GM23338 (cell line): ENCODE measurements at regions not wholly inside any gene's neighbourhood (a gene's known extent, or its start where the extent isn't known, plus 50 kb on each side); places are given as distances from the start of the nearest gene placed in this dataset.

ENCODE experiments used
- CREB1 ChIP-seq: fragments of 250-450 bp; sonication (Bioruptor Pico); IDR thresholded peaks from 2 replicates; pipeline ENCODE4 v1.5.0; 2020; ENCODE audit warnings: low read depth, mild to moderate bottlenecking, moderate library complexity
- EZH2 ChIP-seq: fragments of 200-600 bp; sonication (generic); IDR thresholded peaks from one replicate; pipeline ENCODE4 v1.8.0; 2017; ENCODE audit warnings: antibody characterized with exemption, mild to moderate bottlenecking, low read depth; ENCODE audit not compliant: unreplicated experiment
- EZH2phosphoT487 ChIP-seq: fragments of 200-600 bp; sonication (generic); IDR thresholded peaks from one replicate; pipeline ENCODE4 v1.8.1; 2018; ENCODE audit warnings: antibody characterized with exemption; ENCODE audit not compliant: unreplicated experiment
- JUNB ChIP-seq: IDR thresholded peaks from one replicate; pipeline ENCODE4 v1.6.1; 2016; ENCODE audit warnings: antibody characterized with exemption; ENCODE audit not compliant: unreplicated experiment
- NANOG ChIP-seq: IDR thresholded peaks from 2 replicates; pipeline ENCODE4 v1.6.1; 2016; ENCODE audit warnings: antibody characterized with exemption, borderline replicate concordance
- POLR2AphosphoS5 ChIP-seq: IDR thresholded peaks from 2 replicates; pipeline ENCODE4 v1.6.1; 2016; ENCODE audit warnings: antibody characterized with exemption, low read depth
- ZNF114 ChIP-seq: fragments of 250-450 bp; sonication (Bioruptor Pico); IDR thresholded peaks from 2 replicates; pipeline ENCODE4 v1.5.0; 2020; ENCODE audit warnings: mild to moderate bottlenecking, moderate library complexity
- ZNF331 ChIP-seq: fragments of 250-450 bp; sonication (Bioruptor Pico); IDR thresholded peaks from 2 replicates; pipeline ENCODE4 v1.5.0; 2020; ENCODE audit warnings: low read depth, mild to moderate bottlenecking, moderate library complexity
- TF ChIP-seq, protein P1 (sequence below), 2 experiments: fragments of 200-600 bp in 1 of 2; sonication (generic) in 1 of 2; conservative IDR thresholded peaks; 2 replicates each; pipeline versions ENCODE4 v1.5.1 to v1.6.1; 2016 to 2017; ENCODE audit warnings: antibody characterized with exemption in 2 of 2, low read depth in 2 of 2, mild to moderate bottlenecking in 2 of 2, moderate library complexity in 1 of 2
- TF ChIP-seq, protein P2 (sequence below): IDR thresholded peaks from one replicate; pipeline ENCODE4 v1.6.1; 2018; ENCODE audit warnings: antibody characterized with exemption; ENCODE audit not compliant: unreplicated experiment
- TF ChIP-seq, protein P3 (sequence below): fragments of 250-450 bp; sonication (Bioruptor Pico); IDR thresholded peaks from 2 replicates; pipeline ENCODE4 v1.5.0; 2020; ENCODE audit warnings: mild to moderate bottlenecking, moderate library complexity
- TF ChIP-seq, protein P4 (sequence below): IDR thresholded peaks from 2 replicates; pipeline ENCODE4 v1.6.1; 2016; ENCODE audit warnings: antibody characterized with exemption

DNA sequence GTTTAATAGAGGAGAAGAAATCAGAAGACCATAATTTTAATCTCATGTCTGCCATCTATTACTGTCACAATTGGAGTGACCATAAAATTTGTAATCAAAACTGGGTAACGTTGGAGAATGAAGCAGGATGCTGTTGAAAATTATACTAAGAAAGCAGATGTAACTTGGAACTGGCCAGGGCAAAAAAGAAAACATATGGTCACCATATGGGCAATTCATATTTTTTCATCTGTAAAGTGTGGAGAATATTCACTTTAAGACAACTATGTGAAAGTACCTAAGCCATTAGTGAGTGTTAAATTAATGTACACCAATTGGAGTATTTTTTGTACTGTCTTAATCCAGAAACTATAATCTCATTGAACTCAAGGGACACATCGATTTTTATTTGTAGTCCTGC, 1008.0 kb downstream of the GLUD2 start:
- TF ChIP-seq, protein P1, sequence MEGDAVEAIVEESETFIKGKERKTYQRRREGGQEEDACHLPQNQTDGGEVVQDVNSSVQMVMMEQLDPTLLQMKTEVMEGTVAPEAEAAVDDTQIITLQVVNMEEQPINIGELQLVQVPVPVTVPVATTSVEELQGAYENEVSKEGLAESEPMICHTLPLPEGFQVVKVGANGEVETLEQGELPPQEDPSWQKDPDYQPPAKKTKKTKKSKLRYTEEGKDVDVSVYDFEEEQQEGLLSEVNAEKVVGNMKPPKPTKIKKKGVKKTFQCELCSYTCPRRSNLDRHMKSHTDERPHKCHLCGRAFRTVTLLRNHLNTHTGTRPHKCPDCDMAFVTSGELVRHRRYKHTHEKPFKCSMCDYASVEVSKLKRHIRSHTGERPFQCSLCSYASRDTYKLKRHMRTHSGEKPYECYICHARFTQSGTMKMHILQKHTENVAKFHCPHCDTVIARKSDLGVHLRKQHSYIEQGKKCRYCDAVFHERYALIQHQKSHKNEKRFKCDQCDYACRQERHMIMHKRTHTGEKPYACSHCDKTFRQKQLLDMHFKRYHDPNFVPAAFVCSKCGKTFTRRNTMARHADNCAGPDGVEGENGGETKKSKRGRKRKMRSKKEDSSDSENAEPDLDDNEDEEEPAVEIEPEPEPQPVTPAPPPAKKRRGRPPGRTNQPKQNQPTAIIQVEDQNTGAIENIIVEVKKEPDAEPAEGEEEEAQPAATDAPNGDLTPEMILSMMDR (conservative IDR thresholded peaks at IDR 0.05; ENCODE audit: low read depth in 2 of 2): no peak
- TF ChIP-seq POLR2AphosphoS5: no peak
- no peak for TF ChIP-seq EZH2
- no peak for TF ChIP-seq NANOG
- TF ChIP-seq JUNB: no peak
- no peak for TF ChIP-seq EZH2phosphoT487
- TF ChIP-seq, protein P2, sequence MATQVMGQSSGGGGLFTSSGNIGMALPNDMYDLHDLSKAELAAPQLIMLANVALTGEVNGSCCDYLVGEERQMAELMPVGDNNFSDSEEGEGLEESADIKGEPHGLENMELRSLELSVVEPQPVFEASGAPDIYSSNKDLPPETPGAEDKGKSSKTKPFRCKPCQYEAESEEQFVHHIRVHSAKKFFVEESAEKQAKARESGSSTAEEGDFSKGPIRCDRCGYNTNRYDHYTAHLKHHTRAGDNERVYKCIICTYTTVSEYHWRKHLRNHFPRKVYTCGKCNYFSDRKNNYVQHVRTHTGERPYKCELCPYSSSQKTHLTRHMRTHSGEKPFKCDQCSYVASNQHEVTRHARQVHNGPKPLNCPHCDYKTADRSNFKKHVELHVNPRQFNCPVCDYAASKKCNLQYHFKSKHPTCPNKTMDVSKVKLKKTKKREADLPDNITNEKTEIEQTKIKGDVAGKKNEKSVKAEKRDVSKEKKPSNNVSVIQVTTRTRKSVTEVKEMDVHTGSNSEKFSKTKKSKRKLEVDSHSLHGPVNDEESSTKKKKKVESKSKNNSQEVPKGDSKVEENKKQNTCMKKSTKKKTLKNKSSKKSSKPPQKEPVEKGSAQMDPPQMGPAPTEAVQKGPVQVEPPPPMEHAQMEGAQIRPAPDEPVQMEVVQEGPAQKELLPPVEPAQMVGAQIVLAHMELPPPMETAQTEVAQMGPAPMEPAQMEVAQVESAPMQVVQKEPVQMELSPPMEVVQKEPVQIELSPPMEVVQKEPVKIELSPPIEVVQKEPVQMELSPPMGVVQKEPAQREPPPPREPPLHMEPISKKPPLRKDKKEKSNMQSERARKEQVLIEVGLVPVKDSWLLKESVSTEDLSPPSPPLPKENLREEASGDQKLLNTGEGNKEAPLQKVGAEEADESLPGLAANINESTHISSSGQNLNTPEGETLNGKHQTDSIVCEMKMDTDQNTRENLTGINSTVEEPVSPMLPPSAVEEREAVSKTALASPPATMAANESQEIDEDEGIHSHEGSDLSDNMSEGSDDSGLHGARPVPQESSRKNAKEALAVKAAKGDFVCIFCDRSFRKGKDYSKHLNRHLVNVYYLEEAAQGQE: no peak
- TF ChIP-seq CREB1 (CRISPR knock-in tag): no peak
- no peak for TF ChIP-seq ZNF331 (CRISPR knock-in tag)
- TF ChIP-seq, protein P3, sequence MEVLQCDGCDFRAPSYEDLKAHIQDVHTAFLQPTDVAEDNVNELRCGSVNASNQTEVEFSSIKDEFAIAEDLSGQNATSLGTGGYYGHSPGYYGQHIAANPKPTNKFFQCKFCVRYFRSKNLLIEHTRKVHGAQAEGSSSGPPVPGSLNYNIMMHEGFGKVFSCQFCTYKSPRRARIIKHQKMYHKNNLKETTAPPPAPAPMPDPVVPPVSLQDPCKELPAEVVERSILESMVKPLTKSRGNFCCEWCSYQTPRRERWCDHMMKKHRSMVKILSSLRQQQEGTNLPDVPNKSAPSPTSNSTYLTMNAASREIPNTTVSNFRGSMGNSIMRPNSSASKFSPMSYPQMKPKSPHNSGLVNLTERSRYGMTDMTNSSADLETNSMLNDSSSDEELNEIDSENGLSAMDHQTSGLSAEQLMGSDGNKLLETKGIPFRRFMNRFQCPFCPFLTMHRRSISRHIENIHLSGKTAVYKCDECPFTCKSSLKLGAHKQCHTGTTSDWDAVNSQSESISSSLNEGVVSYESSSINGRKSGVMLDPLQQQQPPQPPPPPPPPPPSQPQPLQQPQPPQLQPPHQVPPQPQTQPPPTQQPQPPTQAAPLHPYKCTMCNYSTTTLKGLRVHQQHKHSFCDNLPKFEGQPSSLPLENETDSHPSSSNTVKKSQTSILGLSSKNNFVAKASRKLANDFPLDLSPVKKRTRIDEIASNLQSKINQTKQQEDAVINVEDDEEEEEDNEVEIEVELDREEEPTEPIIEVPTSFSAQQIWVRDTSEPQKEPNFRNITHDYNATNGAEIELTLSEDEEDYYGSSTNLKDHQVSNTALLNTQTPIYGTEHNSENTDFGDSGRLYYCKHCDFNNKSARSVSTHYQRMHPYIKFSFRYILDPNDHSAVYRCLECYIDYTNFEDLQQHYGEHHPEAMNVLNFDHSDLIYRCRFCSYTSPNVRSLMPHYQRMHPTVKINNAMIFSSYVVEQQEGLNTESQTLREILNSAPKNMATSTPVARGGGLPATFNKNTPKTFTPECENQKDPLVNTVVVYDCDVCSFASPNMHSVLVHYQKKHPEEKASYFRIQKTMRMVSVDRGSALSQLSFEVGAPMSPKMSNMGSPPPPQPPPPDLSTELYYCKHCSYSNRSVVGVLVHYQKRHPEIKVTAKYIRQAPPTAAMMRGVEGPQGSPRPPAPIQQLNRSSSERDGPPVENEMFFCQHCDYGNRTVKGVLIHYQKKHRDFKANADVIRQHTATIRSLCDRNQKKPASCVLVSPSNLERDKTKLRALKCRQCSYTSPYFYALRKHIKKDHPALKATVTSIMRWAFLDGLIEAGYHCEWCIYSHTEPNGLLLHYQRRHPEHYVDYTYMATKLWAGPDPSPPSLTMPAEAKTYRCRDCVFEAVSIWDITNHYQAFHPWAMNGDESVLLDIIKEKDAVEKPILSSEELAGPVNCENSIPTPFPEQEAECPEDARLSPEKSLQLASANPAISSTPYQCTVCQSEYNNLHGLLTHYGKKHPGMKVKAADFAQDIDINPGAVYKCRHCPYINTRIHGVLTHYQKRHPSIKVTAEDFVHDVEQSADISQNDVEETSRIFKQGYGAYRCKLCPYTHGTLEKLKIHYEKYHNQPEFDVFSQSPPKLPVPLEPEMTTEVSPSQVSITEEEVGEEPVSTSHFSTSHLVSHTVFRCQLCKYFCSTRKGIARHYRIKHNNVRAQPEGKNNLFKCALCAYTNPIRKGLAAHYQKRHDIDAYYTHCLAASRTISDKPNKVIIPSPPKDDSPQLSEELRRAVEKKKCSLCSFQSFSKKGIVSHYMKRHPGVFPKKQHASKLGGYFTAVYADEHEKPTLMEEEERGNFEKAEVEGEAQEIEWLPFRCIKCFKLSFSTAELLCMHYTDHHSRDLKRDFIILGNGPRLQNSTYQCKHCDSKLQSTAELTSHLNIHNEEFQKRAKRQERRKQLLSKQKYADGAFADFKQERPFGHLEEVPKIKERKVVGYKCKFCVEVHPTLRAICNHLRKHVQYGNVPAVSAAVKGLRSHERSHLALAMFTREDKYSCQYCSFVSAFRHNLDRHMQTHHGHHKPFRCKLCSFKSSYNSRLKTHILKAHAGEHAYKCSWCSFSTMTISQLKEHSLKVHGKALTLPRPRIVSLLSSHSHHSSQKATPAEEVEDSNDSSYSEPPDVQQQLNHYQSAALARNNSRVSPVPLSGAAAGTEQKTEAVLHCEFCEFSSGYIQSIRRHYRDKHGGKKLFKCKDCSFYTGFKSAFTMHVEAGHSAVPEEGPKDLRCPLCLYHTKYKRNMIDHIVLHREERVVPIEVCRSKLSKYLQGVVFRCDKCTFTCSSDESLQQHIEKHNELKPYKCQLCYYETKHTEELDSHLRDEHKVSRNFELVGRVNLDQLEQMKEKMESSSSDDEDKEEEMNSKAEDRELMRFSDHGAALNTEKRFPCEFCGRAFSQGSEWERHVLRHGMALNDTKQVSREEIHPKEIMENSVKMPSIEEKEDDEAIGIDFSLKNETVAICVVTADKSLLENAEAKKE (CRISPR knock-in tag): no peak
- no peak for TF ChIP-seq ZNF114 (CRISPR knock-in tag)
- TF ChIP-seq, protein P4, sequence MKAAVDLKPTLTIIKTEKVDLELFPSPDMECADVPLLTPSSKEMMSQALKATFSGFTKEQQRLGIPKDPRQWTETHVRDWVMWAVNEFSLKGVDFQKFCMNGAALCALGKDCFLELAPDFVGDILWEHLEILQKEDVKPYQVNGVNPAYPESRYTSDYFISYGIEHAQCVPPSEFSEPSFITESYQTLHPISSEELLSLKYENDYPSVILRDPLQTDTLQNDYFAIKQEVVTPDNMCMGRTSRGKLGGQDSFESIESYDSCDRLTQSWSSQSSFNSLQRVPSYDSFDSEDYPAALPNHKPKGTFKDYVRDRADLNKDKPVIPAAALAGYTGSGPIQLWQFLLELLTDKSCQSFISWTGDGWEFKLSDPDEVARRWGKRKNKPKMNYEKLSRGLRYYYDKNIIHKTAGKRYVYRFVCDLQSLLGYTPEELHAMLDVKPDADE: no peak
